NB4 (cell line): ENCODE measurements at regions not wholly inside any gene's neighbourhood (a gene's known extent, or its start where the extent isn't known, plus 50 kb on each side); places are given as distances from the start of the nearest gene placed in this dataset.

ENCODE experiments used
- DNase-seq: peaks from one replicate; pipeline ENCODE4 v3.0.0; 2010; ENCODE audit warnings: low read depth
- H3K4me3 ChIP-seq: one replicate; pipeline ENCODE4 v1.5.1; 2011; ENCODE audit warnings: mild to moderate bottlenecking, low read depth, low read length, moderate library complexity
- CTCF ChIP-seq: IDR thresholded peaks from one replicate; pipeline ENCODE4 v1.5.1; 2012; ENCODE audit warnings: low read depth, low read length
- MAX ChIP-seq: IDR thresholded peaks from 2 replicates; pipeline ENCODE4 v1.6.1; 2011; ENCODE audit warnings: low read depth, low read length
- MYC ChIP-seq: IDR thresholded peaks from 2 replicates; pipeline ENCODE4 v1.6.1; 2011; ENCODE audit warnings: low read depth, low read length
- POLR2A ChIP-seq: IDR thresholded peaks from 2 replicates; pipeline ENCODE4 v1.6.1; 2011; ENCODE audit warnings: mild to moderate bottlenecking; ENCODE audit not compliant: insufficient read length; ENCODE audit errors: extremely low read depth

GRCh38 chr2:94939349-94939748 lies 68.1 kb downstream of the TEKT4 start:
- no peak for TF ChIP-seq MAX
- no peak for DNase-seq
- H3K4me3 ChIP-seq, result no peak overlapping the region

- DNase-seq, result no peak
- TF ChIP-seq MAX, result no peak
- TF ChIP-seq MYC, result no peak
- no peak for TF ChIP-seq CTCF
- TF ChIP-seq POLR2A, result no peak
- no peak overlapping the region for H3K4me3 ChIP-seq
Observed at GRCh38 chr2:94947097-94948016, 76.1 kb downstream of the TEKT4 start.

- H3K4me3 ChIP-seq, result no peak overlapping the region
- DNase-seq, result no peak
- TF ChIP-seq POLR2A, result no peak
- TF ChIP-seq CTCF, result no peak
- TF ChIP-seq MYC, result no peak
- TF ChIP-seq MAX, result no peak
Observed at GRCh38 chr2:94955702-94956101, 69.8 kb upstream of the MAL start.

GRCh38 chr2:94956797-94957391 lies 68.6 kb upstream of the MAL start:
- DNase-seq, result peak; percentile 35
- TF ChIP-seq CTCF, result peak; percentile 86
- no peak for TF ChIP-seq POLR2A
- no peak for TF ChIP-seq MYC
- no peak for TF ChIP-seq MAX
- no peak overlapping the region for H3K4me3 ChIP-seq

- no peak for DNase-seq
- H3K4me3 ChIP-seq, result no peak overlapping the region
- no peak for TF ChIP-seq MYC
- no peak for TF ChIP-seq MAX
- no peak for TF ChIP-seq POLR2A
- TF ChIP-seq CTCF, result no peak
Observed at GRCh38 chr2:94958245-94958644, 67.3 kb upstream of the MAL start.

- no peak for DNase-seq
- no peak for TF ChIP-seq MYC
- no peak for TF ChIP-seq MAX
- TF ChIP-seq POLR2A, result no peak
- TF ChIP-seq CTCF, result no peak
Observed at GRCh38 chr2:94960266-94960665, 65.2 kb upstream of the MAL start.

More at GRCh38 chr2:94960266-94960665, 65.2 kb upstream of the MAL start:
- H3K4me3 ChIP-seq, result no peak overlapping the region
